A673 (cell line): ENCODE measurements at regions not wholly inside any gene's neighbourhood (a gene's known extent, or its start where the extent isn't known, plus 50 kb on each side); places are given as distances from the start of the nearest gene placed in this dataset.

ENCODE experiments used
- BruUV-seq: library from RNA; stranded (reverse); fragments of 400-500 nt; replicated peaks from 2 replicates; lab custom pipeline; 2021; lab: Mats Ljungman, UMichigan
- CTCF ChIA-PET: fragments of 300-600 bp; sonication (Branson Sonifier 250); formaldehyde crosslinking; loops from one replicate; lab custom pipeline; 2022; ENCODE audit warnings: antibody characterized with exemption; lab: Charles Lee
- POLR2A ChIA-PET: fragments of 300-600 bp; sonication (Branson Sonifier 250); formaldehyde crosslinking; loops from one replicate; lab custom pipeline; 2022; ENCODE audit warnings: antibody characterized with exemption; ENCODE audit not compliant: low non-redundant PET; lab: Charles Lee
- DNase-seq: peaks from one replicate; pipeline ENCODE4 v3.0.0-alpha.2; 2015; ENCODE audit warnings: low spot score
- H3K27ac ChIP-seq: fragments of 200-600 bp; sonication (generic); 2 replicates; pipeline ENCODE4 v1.5.1; 2016; ENCODE audit warnings: mixed run types, low read depth, mild to moderate bottlenecking, mixed read lengths, antibody characterized with exemption, low read length; ENCODE audit not compliant: poor library complexity, severe bottlenecking
- H3K27me3 ChIP-seq: fragments of 200-600 bp; sonication (generic); replicated peaks from 2 replicates; pipeline ENCODE4 v1.6.1; 2017; ENCODE audit warnings: mixed run types, low read depth, mild to moderate bottlenecking, mixed read lengths, antibody characterized with exemption, low read length; ENCODE audit not compliant: insufficient read depth, poor library complexity
- H3K36me3 ChIP-seq: fragments of 200-600 bp; sonication (generic); 2 replicates; pipeline ENCODE4 v1.6.1; 2016; ENCODE audit warnings: mixed run types, mild to moderate bottlenecking, mixed read lengths, antibody characterized with exemption, low read length; ENCODE audit not compliant: insufficient read depth, poor library complexity, severe bottlenecking
- H3K4me1 ChIP-seq: fragments of 200-600 bp; sonication (generic); 2 replicates; pipeline ENCODE4 v1.6.1; 2017; ENCODE audit warnings: mixed run types, mild to moderate bottlenecking, mixed read lengths, antibody characterized with exemption, low read length; ENCODE audit not compliant: insufficient read depth, poor library complexity, severe bottlenecking
- H3K4me3 ChIP-seq: fragments of 200-600 bp; sonication (generic); 2 replicates; pipeline ENCODE4 v1.5.1; 2016; ENCODE audit warnings: low read depth, mixed run types, mild to moderate bottlenecking, mixed read lengths, low read length; ENCODE audit not compliant: poor library complexity, severe bottlenecking
- H3K9me3 ChIP-seq: fragments of 200-600 bp; sonication (generic); 2 replicates; pipeline ENCODE4 v1.6.1; 2016; ENCODE audit warnings: mixed run types, low read depth, mild to moderate bottlenecking, mixed read lengths, antibody characterized with exemption, low read length; ENCODE audit not compliant: poor library complexity, severe bottlenecking
- CTCF ChIP-seq: fragments of 300-800, 200-600 bp; sonication (generic); conservative IDR thresholded peaks from 2 replicates; pipeline ENCODE4 v1.5.1; 2017; ENCODE audit warnings: low read depth, mild to moderate bottlenecking, antibody characterized with exemption, low read length, moderate library complexity, mixed read lengths
- EZH2 ChIP-seq: fragments of 200-600 bp; sonication (generic); IDR thresholded peaks from 2 replicates; pipeline ENCODE4 v1.6.1; 2017; ENCODE audit warnings: borderline replicate concordance, low read depth, mild to moderate bottlenecking, mixed read lengths, antibody characterized with exemption, low read length; ENCODE audit not compliant: poor library complexity, severe bottlenecking
- intact Hi-C: fragments of 100-400 bp; cut with micrococcal nuclease; formaldehyde crosslinking; loops from one replicate; pipeline ENCODE4 v1.10.0; 2022; ENCODE audit not compliant: unreplicated experiment

DNA sequence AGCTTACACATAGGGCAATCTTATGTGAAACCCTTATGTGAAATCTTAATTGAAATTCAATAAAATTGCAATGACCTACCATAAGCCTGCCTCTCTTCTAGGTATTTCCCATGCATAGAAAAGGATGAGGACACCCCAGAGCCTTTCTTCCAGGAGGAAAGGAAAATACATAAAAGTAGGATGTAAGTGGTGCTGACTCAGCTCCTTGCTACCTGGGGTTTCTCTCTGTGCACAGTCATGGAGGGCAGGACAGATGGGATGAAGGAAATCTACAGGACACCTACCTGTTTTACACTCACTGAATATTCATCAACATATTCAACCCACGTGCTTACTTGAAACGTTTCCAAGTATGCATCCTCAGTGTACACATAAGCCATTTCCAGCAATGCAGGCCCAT lies 1299.2 kb upstream of the SLC10A2 start:
- TF ChIP-seq EZH2, result no peak
- TF ChIP-seq CTCF, result no peak
- H3K27me3 ChIP-seq, result peaks cover 7% of the 10 kb centered on the region
- no peak overlapping the region for H3K4me3 ChIP-seq
- POLR2A ChIA-PET, result no interaction called here
- no peaks in the 10 kb centered on the region for H3K4me1 ChIP-seq
- H3K9me3 ChIP-seq, result no peaks in the 10 kb centered on the region
- BruUV-seq, result no TSS peak
- H3K27ac ChIP-seq, result no peak overlapping the region
- intact Hi-C loops, result no loop called here
- CTCF ChIA-PET, result no interaction called here
- no peaks in the 10 kb centered on the region for H3K36me3 ChIP-seq
- no peak for DNase-seq

DNA sequence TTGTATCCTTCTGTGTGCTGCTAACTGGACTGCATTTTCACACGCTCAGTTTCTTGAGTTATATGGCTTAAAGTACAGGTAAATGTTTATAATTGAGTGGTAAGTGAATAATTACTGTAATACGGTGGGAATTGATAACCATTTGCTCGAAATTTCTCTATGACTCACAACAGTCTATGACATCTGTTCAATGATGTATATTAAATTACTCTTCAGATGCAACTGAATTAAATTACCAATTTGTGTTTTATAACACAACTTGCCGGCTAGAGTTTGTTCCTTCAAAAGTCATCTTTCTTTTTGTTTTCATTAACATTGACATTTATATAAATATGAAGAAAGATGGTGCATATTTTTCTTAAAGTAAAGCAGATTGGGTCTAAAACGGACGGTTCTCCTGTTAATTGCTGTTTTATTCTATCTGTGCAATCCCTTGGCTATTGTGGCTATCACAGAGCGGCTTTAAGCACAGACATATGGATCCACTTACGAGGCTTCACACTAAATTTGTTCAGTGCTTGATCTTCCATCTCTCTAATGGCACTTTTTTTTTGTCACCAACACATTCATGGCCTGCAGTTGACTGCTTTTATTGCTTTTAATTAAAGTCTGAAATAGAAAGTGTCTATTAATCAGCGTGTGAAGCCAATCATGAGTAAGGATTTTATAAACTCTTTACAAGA lies 1291.6 kb upstream of the SLC10A2 start:
- POLR2A ChIA-PET, result no interaction called here
- CTCF ChIA-PET, result no interaction called here

GRCh38 chr13:104357174-104357573 lies 1291.0 kb upstream of the SLC10A2 start:
- no peaks in the 10 kb centered on the region for H3K36me3 ChIP-seq
- TF ChIP-seq CTCF (no peak), EZH2 (no peak)
- no peak overlapping the region for H3K4me3 ChIP-seq
- no peaks in the 10 kb centered on the region for H3K4me1 ChIP-seq
- POLR2A ChIA-PET, result no interaction called here
- no peaks in the 10 kb centered on the region for H3K9me3 ChIP-seq
- H3K27me3 ChIP-seq, result no peaks in the 10 kb centered on the region
- intact Hi-C loops, result no loop called here
- no TSS peak for BruUV-seq
- DNase-seq, result no peak
- no peak overlapping the region for H3K27ac ChIP-seq
- CTCF ChIA-PET, result no interaction called here

More for the DNA sequence above, 1291.6 kb upstream of the SLC10A2 start:
- no peaks in the 10 kb centered on the region for H3K4me1 ChIP-seq
- H3K27me3 ChIP-seq, result no peaks in the 10 kb centered on the region
- H3K27ac ChIP-seq, result no peak overlapping the region
- TF ChIP-seq CTCF (no peak), EZH2 (no peak)
- no peaks in the 10 kb centered on the region for H3K36me3 ChIP-seq
- no peaks in the 10 kb centered on the region for H3K9me3 ChIP-seq
- H3K4me3 ChIP-seq, result no peak overlapping the region
- intact Hi-C loops, result no loop called here
- DNase-seq, result no peak
- no TSS peak for BruUV-seq
